ENCODE measurements at regions not wholly inside any gene's neighbourhood (a gene's known extent, or its start where the extent isn't known, plus 50 kb on each side); places are given as distances from the start of the nearest gene placed in this dataset.
"Not testable (repeated sequence)": the region's sequence is repeated elsewhere in the genome, so short reads cannot be mapped to it uniquely, and the experiment has no call there.

- H3K9ac ChIP-seq (ENCODE audit: low read depth, low read length) = no peak overlapping the region
- no peaks in the 10 kb centered on the region for H3K36me3 ChIP-seq (ENCODE audit: insufficient read depth, low read depth, low read length)
- peaks cover 6% of the 10 kb centered on the region for H3K9me3 ChIP-seq (ENCODE audit: insufficient read depth, low read depth, low read length)
- no peak overlapping the region for H3K4me3 ChIP-seq (ENCODE audit: low read length)
- no peak overlapping the region for H3K27ac ChIP-seq (ENCODE audit: low read length)
- no peaks in the 10 kb centered on the region for H3K4me1 ChIP-seq (ENCODE audit: insufficient read depth, low read length)
- no peaks in the 10 kb centered on the region for H3K27me3 ChIP-seq (ENCODE audit: insufficient read depth, low read length)
Observed at GRCh38 chr12:125549836-125550235, 484.6 kb downstream of the AACS start.

GRCh38 chr12:125552295-125552694 lies 487.1 kb downstream of the AACS start:
- Histone ChIP-seq H3K27me3 (ENCODE audit: insufficient read depth, low read length) (no peaks in the 10 kb centered on the region), H3K9me3 (ENCODE audit: insufficient read depth, low read depth, low read length) (peaks cover 6% of the 10 kb centered on the region), H3K9ac (ENCODE audit: low read depth, low read length) (no peak overlapping the region), H3K27ac (ENCODE audit: low read length) (no peak overlapping the region), H3K4me3 (ENCODE audit: low read length) (no peak overlapping the region), H3K4me1 (ENCODE audit: insufficient read depth, low read length) (no peaks in the 10 kb centered on the region), H3K36me3 (ENCODE audit: insufficient read depth, low read depth, low read length) (no peaks in the 10 kb centered on the region)

- H3K9ac ChIP-seq (ENCODE audit: low read depth, low read length); H3K9me3 ChIP-seq (ENCODE audit: insufficient read depth, low read depth, low read length); H3K27me3 ChIP-seq (ENCODE audit: insufficient read depth, low read length); H3K36me3 ChIP-seq (ENCODE audit: insufficient read depth, low read depth, low read length); H3K27ac ChIP-seq (ENCODE audit: low read length); H3K4me3 ChIP-seq (ENCODE audit: low read length); H3K4me1 ChIP-seq (ENCODE audit: insufficient read depth, low read length): not testable (repeated sequence)
Observed at GRCh38 chr12:125561008-125561407, 495.8 kb downstream of the AACS start.

- H3K27me3 ChIP-seq (ENCODE audit: insufficient read depth, low read length) = no peaks in the 10 kb centered on the region
- no peaks in the 10 kb centered on the region for H3K9me3 ChIP-seq (ENCODE audit: insufficient read depth, low read depth, low read length)
- H3K36me3 ChIP-seq (ENCODE audit: insufficient read depth, low read depth, low read length) = no peaks in the 10 kb centered on the region
- no peaks in the 10 kb centered on the region; the same call in 1 of the 2 replicates for H3K4me1 ChIP-seq (ENCODE audit: insufficient read depth, low read length)
- H3K9ac ChIP-seq (ENCODE audit: low read depth, low read length) = no peak overlapping the region
- no peak overlapping the region for H3K4me3 ChIP-seq (ENCODE audit: low read length)
- no peak overlapping the region for H3K27ac ChIP-seq (ENCODE audit: low read length)
Observed at GRCh38 chr12:125564753-125565152, 499.5 kb downstream of the AACS start.

DNA sequence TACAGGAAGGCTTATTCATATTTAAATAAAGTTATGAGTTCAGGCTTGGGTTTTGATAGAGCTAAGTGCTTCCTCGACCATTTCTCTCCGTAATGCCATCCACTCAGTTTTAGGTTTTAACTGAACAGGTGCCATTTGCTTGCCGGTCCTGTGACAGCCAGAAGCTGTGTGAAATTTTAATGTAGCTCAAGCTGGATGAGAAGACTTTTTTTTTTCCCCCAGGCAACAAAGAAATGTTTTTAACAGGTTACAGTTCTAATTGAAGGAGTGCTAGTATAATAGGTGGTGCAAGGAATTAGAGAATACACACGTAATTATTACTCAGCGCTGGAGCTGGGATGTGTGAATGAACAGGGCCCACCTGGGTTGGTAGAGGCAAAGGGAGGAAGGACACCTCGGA lies 502.3 kb downstream of the AACS start:
- Histone ChIP-seq H3K4me1 (ENCODE audit: insufficient read depth, low read length) (no peaks in the 10 kb centered on the region; the same call in 1 of the 2 replicates), H3K27ac (ENCODE audit: low read length) (no peak overlapping the region), H3K27me3 (ENCODE audit: insufficient read depth, low read length) (no peaks in the 10 kb centered on the region), H3K9ac (ENCODE audit: low read depth, low read length) (no peak overlapping the region), H3K36me3 (ENCODE audit: insufficient read depth, low read depth, low read length) (no peaks in the 10 kb centered on the region), H3K4me3 (ENCODE audit: low read length) (no peak overlapping the region), H3K9me3 (ENCODE audit: insufficient read depth, low read depth, low read length) (no peaks in the 10 kb centered on the region)

DNA sequence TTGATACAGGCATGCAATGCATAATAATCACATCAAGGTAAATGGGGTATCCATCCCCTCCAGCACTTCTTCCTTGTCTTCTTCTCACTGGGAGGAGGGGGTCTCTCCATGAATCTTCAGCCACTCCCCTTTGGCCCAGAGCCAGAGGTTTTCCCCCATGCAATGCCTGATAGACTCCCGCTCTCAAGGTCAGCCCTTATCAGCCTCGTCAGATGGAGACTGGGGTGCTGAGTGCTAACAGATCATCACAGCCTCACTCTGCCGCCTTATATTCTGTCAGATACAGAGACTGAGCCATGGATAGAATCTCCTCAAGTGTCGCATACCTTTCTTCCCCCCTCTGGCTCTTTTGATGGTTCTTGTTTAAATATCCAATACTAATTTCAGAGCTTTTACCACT lies 503.1 kb downstream of the AACS start:
- H3K4me3 ChIP-seq (ENCODE audit: low read length) = no peak overlapping the region
- no peaks in the 10 kb centered on the region for H3K27me3 ChIP-seq (ENCODE audit: insufficient read depth, low read length)
- no peak overlapping the region for H3K27ac ChIP-seq (ENCODE audit: low read length)

DNA sequence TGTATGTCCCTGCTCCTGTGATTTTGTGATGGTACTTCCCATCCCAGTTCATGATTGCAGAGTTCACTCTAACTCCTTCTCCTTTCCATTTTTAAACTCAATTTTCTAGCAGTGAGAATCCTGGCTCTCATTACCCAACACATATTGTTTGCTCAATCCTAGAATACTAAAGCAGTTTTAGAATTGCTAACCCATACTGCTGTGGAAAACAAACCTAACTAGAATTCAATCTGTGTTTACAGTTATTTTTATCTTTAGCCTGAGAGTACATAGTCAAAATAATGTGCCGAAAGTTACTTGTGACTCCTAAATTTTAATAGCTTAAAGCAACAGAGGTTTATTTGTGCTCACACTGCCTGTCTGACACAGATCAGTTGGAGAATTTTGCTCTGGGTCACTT lies 508.0 kb downstream of the AACS start:
- no peaks in the 10 kb centered on the region; the same call in 1 of the 2 replicates for H3K4me1 ChIP-seq (ENCODE audit: insufficient read depth, low read length)
- H3K36me3 ChIP-seq (ENCODE audit: insufficient read depth, low read depth, low read length) = no peaks in the 10 kb centered on the region
- no peak overlapping the region for H3K9ac ChIP-seq (ENCODE audit: low read depth, low read length)
- no peaks in the 10 kb centered on the region for H3K27me3 ChIP-seq (ENCODE audit: insufficient read depth, low read length)
- H3K27ac ChIP-seq (ENCODE audit: low read length) = no peak overlapping the region
- peaks cover 3% of the 10 kb centered on the region; the same call in 1 of the 2 replicates for H3K9me3 ChIP-seq (ENCODE audit: insufficient read depth, low read depth, low read length)
- no peak overlapping the region for H3K4me3 ChIP-seq (ENCODE audit: low read length)

More for the DNA sequence above, 503.1 kb downstream of the AACS start:
- no peaks in the 10 kb centered on the region for H3K36me3 ChIP-seq (ENCODE audit: insufficient read depth, low read depth, low read length)
- no peak overlapping the region for H3K9ac ChIP-seq (ENCODE audit: low read depth, low read length)
- no peaks in the 10 kb centered on the region for H3K9me3 ChIP-seq (ENCODE audit: insufficient read depth, low read depth, low read length)
- no peaks in the 10 kb centered on the region; the same call in 1 of the 2 replicates for H3K4me1 ChIP-seq (ENCODE audit: insufficient read depth, low read length)

GRCh38 chr12:125577334-125577733 lies 512.1 kb downstream of the AACS start:
- Histone ChIP-seq H3K27me3 (ENCODE audit: insufficient read depth, low read length) (no peaks in the 10 kb centered on the region), H3K4me3 (ENCODE audit: low read length) (no peak overlapping the region), H3K4me1 (ENCODE audit: insufficient read depth, low read length) (no peaks in the 10 kb centered on the region), H3K9me3 (ENCODE audit: insufficient read depth, low read depth, low read length) (peaks cover 8% of the 10 kb centered on the region; the same call in 1 of the 2 replicates), H3K27ac (ENCODE audit: low read length) (no peak overlapping the region), H3K9ac (ENCODE audit: low read depth, low read length) (no peak overlapping the region), H3K36me3 (ENCODE audit: insufficient read depth, low read depth, low read length) (no peaks in the 10 kb centered on the region)

DNA sequence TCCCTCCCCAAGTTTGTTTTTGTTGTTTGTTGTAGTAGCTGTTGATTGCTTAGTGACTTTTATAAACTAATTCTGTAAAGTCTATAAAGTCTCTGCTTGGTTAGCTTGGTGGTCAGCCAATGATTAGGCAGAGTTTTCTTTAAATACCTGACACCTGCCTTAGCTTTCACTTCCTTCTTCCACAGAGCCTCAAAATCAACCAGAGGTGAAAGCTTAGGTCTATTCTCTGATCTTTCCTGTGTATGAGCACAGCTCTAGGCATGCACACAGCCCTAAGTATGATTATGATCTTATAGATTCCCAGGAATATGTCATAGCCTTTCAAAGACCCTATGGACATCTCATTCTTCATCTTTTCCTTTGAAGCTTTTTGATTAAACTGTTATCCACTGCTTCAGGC lies 514.7 kb downstream of the AACS start:
- no peak overlapping the region for H3K9ac ChIP-seq (ENCODE audit: low read depth, low read length)
- no peak overlapping the region for H3K27ac ChIP-seq (ENCODE audit: low read length)
- H3K4me1 ChIP-seq (ENCODE audit: insufficient read depth, low read length) = no peaks in the 10 kb centered on the region
- no peak overlapping the region for H3K4me3 ChIP-seq (ENCODE audit: low read length)
- H3K36me3 ChIP-seq (ENCODE audit: insufficient read depth, low read depth, low read length) = peaks cover 5% of the 10 kb centered on the region; the same call in 1 of the 2 replicates
- H3K9me3 ChIP-seq (ENCODE audit: insufficient read depth, low read depth, low read length) = peaks cover 8% of the 10 kb centered on the region; the same call in 1 of the 2 replicates
- no peaks in the 10 kb centered on the region for H3K27me3 ChIP-seq (ENCODE audit: insufficient read depth, low read length)

- Histone ChIP-seq H3K4me3 (ENCODE audit: low read length) (no peak overlapping the region), H3K9ac (ENCODE audit: low read depth, low read length) (no peak overlapping the region), H3K4me1 (ENCODE audit: insufficient read depth, low read length) (no peaks in the 10 kb centered on the region), H3K9me3 (ENCODE audit: insufficient read depth, low read depth, low read length) (peaks cover 7% of the 10 kb centered on the region; the same call in 1 of the 2 replicates), H3K27me3 (ENCODE audit: insufficient read depth, low read length) (no peaks in the 10 kb centered on the region), H3K36me3 (ENCODE audit: insufficient read depth, low read depth, low read length) (peaks cover 6% of the 10 kb centered on the region; the same call in 1 of the 2 replicates), H3K27ac (ENCODE audit: low read length) (no peak overlapping the region)
Observed at GRCh38 chr12:125583071-125583470, 517.8 kb downstream of the AACS start.

DNA sequence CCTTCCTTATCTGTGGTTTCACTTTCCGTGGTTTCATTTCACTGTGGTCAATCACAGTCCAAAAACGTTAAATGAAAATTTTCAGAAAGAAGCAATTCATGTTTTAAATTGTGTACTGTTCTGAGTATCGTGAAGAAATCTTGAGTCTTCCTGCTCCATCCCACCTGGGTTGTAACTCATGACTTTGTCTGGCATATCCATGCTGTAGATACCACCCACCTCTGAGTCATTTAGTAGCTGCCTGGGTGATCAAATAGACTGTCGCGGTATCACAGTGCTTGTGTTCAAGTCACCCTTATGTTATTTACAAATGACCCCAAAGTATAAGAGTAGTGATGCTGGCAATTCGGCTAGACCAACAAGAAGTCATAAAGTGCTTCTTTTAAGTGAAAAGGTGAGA lies 521.2 kb downstream of the AACS start:
- Histone ChIP-seq H3K9ac (ENCODE audit: low read depth, low read length) (no peak overlapping the region), H3K4me3 (ENCODE audit: low read length) (no peak overlapping the region), H3K36me3 (ENCODE audit: insufficient read depth, low read depth, low read length) (peaks cover 6% of the 10 kb centered on the region; the same call in 1 of the 2 replicates), H3K4me1 (ENCODE audit: insufficient read depth, low read length) (no peaks in the 10 kb centered on the region), H3K9me3 (ENCODE audit: insufficient read depth, low read depth, low read length) (no peaks in the 10 kb centered on the region), H3K27me3 (ENCODE audit: insufficient read depth, low read length) (no peaks in the 10 kb centered on the region), H3K27ac (ENCODE audit: low read length) (no peak overlapping the region)

- H3K27me3 ChIP-seq (ENCODE audit: insufficient read depth, low read length) = no peaks in the 10 kb centered on the region
- no peak overlapping the region for H3K27ac ChIP-seq (ENCODE audit: low read length)
- peaks cover 3% of the 10 kb centered on the region; the same call in 1 of the 2 replicates for H3K36me3 ChIP-seq (ENCODE audit: insufficient read depth, low read depth, low read length)
- H3K9me3 ChIP-seq (ENCODE audit: insufficient read depth, low read depth, low read length) = peaks cover 3% of the 10 kb centered on the region; the same call in 1 of the 2 replicates
- no peaks in the 10 kb centered on the region for H3K4me1 ChIP-seq (ENCODE audit: insufficient read depth, low read length)
- H3K9ac ChIP-seq (ENCODE audit: low read depth, low read length) = no peak overlapping the region
- H3K4me3 ChIP-seq (ENCODE audit: low read length) = no peak overlapping the region
Observed at GRCh38 chr12:125593269-125593668, 528.0 kb downstream of the AACS start.

Data from iPS-20b (cell line).